Vagina (tissue), 2 donors: ENCODE measurements at regions not wholly inside any gene's neighbourhood (a gene's known extent, or its start where the extent isn't known, plus 50 kb on each side); places are given as distances from the start of the nearest gene placed in this dataset.

Experiments
- DNase-seq, 2 donors: peaks; one replicate each; pipeline ENCODE4 v3.0.0-alpha.2; 2017; ENCODE audit errors: extremely low spot score in 2 of 2
- H3K27ac ChIP-seq: fragments of 200-600 bp; sonication (generic); one replicate; pipeline ENCODE4 v1.5.1; 2019
- H3K27me3 ChIP-seq: fragments of 200-600 bp; sonication (generic); one replicate; pipeline ENCODE4 v1.5.1; 2019
- H3K36me3 ChIP-seq, 2 donors: fragments of 200-600 bp; sonication (generic); one replicate each; pipeline ENCODE4 v1.5.1; 2017 to 2019
- H3K4me1 ChIP-seq: fragments of 200-600 bp; sonication (generic); one replicate; pipeline ENCODE4 v1.5.1; 2019
- H3K4me3 ChIP-seq, 2 donors: fragments of 200-600 bp; sonication (generic); 1 replicate in 1 of 2; 2 replicates in 1 of 2; pipeline ENCODE4 v1.5.1; 2016 to 2019
- H3K9me3 ChIP-seq: fragments of 200-600 bp; sonication (generic); one replicate; pipeline ENCODE4 v1.5.1; 2019
- CTCF ChIP-seq, 3 experiments: fragments of 450-650 bp in 2 of 3; fragments of 200-600 bp in 1 of 3; sonication (generic) in 1 of 3; IDR thresholded peaks; one replicate each; pipeline ENCODE4 v1.5.1; 2017 to 2019; ENCODE audit warnings: antibody characterized with exemption in 3 of 3, mild to moderate bottlenecking in 2 of 3, moderate library complexity in 2 of 3
- POLR2A ChIP-seq, 2 donors: fragments of 450-650 bp; IDR thresholded peaks; one replicate each; pipeline ENCODE4 v1.6.1; 2017; ENCODE audit warnings: antibody characterized with exemption in 2 of 2, mild to moderate bottlenecking in 2 of 2, moderate library complexity in 2 of 2
- POLR2AphosphoS5 ChIP-seq, 2 donors: sonication (generic); formaldehyde crosslinking; IDR thresholded peaks; one replicate each; pipeline ENCODE4 v1.9.0; 2017; ENCODE audit warnings: antibody characterized with exemption in 2 of 2, mild to moderate bottlenecking in 2 of 2, low read depth in 1 of 2; ENCODE audit not compliant: insufficient read depth in 1 of 2
- intact Hi-C: fragments of 100-400 bp; cut with DNase I; formaldehyde crosslinking; loops from one replicate; pipeline ENCODE4 v1.15.1; 2023

- no peak for DNase-seq
- H3K9me3 ChIP-seq, result no peaks in the 10 kb centered on the region
- no peaks in the 10 kb centered on the region for H3K27me3 ChIP-seq
- no peaks in the 10 kb centered on the region for H3K36me3 ChIP-seq
- no peak overlapping the region for H3K27ac ChIP-seq
- no peaks in the 10 kb centered on the region for H3K4me1 ChIP-seq
- TF ChIP-seq CTCF (IDR thresholded peaks at IDR 0.05), result no peak
- TF ChIP-seq POLR2AphosphoS5 (IDR thresholded peaks at IDR 0.05; ENCODE audit: insufficient read depth in 1 of 2, low read depth in 1 of 2), result no peak
- TF ChIP-seq POLR2A (IDR thresholded peaks at IDR 0.05), result no peak
- no peak overlapping the region for H3K4me3 ChIP-seq
- intact Hi-C loops, result no loop called here
These were observed 1044.9 kb downstream of the TYW1 start for GRCh38 chr7:68041554-68041953.

GRCh38 chr7:68043546-68043945, 1046.9 kb downstream of the TYW1 start:
- Histone ChIP-seq H3K27ac (no peak overlapping the region), H3K4me1 (no peaks in the 10 kb centered on the region), H3K27me3 (no peaks in the 10 kb centered on the region), H3K4me3 (no peak overlapping the region), H3K36me3 (no peaks in the 10 kb centered on the region), H3K9me3 (no peaks in the 10 kb centered on the region)
- no peak for DNase-seq
- intact Hi-C loops, result no loop called here
- TF ChIP-seq POLR2AphosphoS5 (IDR thresholded peaks at IDR 0.05; ENCODE audit: insufficient read depth in 1 of 2, low read depth in 1 of 2), result no peak
- TF ChIP-seq POLR2A (IDR thresholded peaks at IDR 0.05), result no peak
- TF ChIP-seq CTCF (IDR thresholded peaks at IDR 0.05), result no peak

- no peaks in the 10 kb centered on the region for H3K4me1 ChIP-seq
- no peaks in the 10 kb centered on the region for H3K36me3 ChIP-seq
- H3K27me3 ChIP-seq, result no peaks in the 10 kb centered on the region
- TF ChIP-seq CTCF (IDR thresholded peaks at IDR 0.05), result no peak
- TF ChIP-seq POLR2A (IDR thresholded peaks at IDR 0.05), result no peak
- no peak for TF ChIP-seq POLR2AphosphoS5 (IDR thresholded peaks at IDR 0.05; ENCODE audit: insufficient read depth in 1 of 2, low read depth in 1 of 2)
- no peaks in the 10 kb centered on the region for H3K9me3 ChIP-seq
- no peak for DNase-seq
- H3K27ac ChIP-seq, result no peak overlapping the region
- no peak overlapping the region for H3K4me3 ChIP-seq
- intact Hi-C loops, result no loop called here
These were observed 1054.0 kb downstream of the TYW1 start for GRCh38 chr7:68050627-68051026.

GRCh38 chr7:68058014-68058413, 1061.4 kb downstream of the TYW1 start:
- Histone ChIP-seq H3K4me3 (no peak overlapping the region), H3K9me3 (no peaks in the 10 kb centered on the region), H3K27me3 (no peaks in the 10 kb centered on the region), H3K4me1 (no peaks in the 10 kb centered on the region), H3K27ac (no peak overlapping the region), H3K36me3 (no peaks in the 10 kb centered on the region)
- TF ChIP-seq POLR2A (IDR thresholded peaks at IDR 0.05), result no peak
- TF ChIP-seq POLR2AphosphoS5 (IDR thresholded peaks at IDR 0.05; ENCODE audit: insufficient read depth in 1 of 2, low read depth in 1 of 2), result no peak
- TF ChIP-seq CTCF (IDR thresholded peaks at IDR 0.05), result no peak
- intact Hi-C loops, result no loop called here
- no peak for DNase-seq

GRCh38 chr7:68063171-68063570, 1066.5 kb downstream of the TYW1 start:
- TF ChIP-seq CTCF (IDR thresholded peaks at IDR 0.05) (no peak), POLR2A (IDR thresholded peaks at IDR 0.05) (no peak), POLR2AphosphoS5 (IDR thresholded peaks at IDR 0.05; ENCODE audit: insufficient read depth in 1 of 2, low read depth in 1 of 2) (no peak)
- Histone ChIP-seq H3K36me3 (no peaks in the 10 kb centered on the region), H3K27me3 (no peaks in the 10 kb centered on the region), H3K4me1 (no peaks in the 10 kb centered on the region), H3K4me3 (no peak overlapping the region), H3K27ac (no peak overlapping the region), H3K9me3 (no peaks in the 10 kb centered on the region)
- intact Hi-C loops, result no loop called here
- no peak for DNase-seq
